Activated CD8-positive, alpha-beta memory T cell treated with anti-CD3 and anti-CD28 coated beads, Interleukin-2, amount 10 ng/mL, durations not matched to agents 7 days and 5 days (primary cell): ENCODE measurements at regions not wholly inside any gene's neighbourhood (a gene's known extent, or its start where the extent isn't known, plus 50 kb on each side); places are given as distances from the start of the nearest gene placed in this dataset.
"Not testable (repeated sequence)": the region's sequence is repeated elsewhere in the genome, so short reads cannot be mapped to it uniquely, and the experiment has no call there.

Experiments
- ATAC-seq: fragments of 150-1000 bp; cut with Tn5 transposase; one replicate; pipeline ENCODE4 v1.10.0; 2021; ENCODE audit warnings: moderate library complexity
- CTCF ChIA-PET: fragments of 350-600 bp; sonication (Branson Sonifier 250); formaldehyde crosslinking; loops from one replicate; lab custom pipeline; 2021; ENCODE audit warnings: antibody characterized with exemption; lab: Charles Lee
- DNase-seq: peaks from one replicate; pipeline ENCODE4 v3.0.0-alpha.2; 2020
- H3K27ac Mint-ChIP-seq: one replicate; pipeline ENCODE4 v1.8.0; 2021; ENCODE audit warnings: mild to moderate bottlenecking, mixed read lengths
- H3K27me3 Mint-ChIP-seq: one replicate; pipeline ENCODE4 v1.8.0; 2021; ENCODE audit warnings: mixed read lengths
- H3K36me3 Mint-ChIP-seq: one replicate; pipeline ENCODE4 v1.8.0; 2021; ENCODE audit warnings: mild to moderate bottlenecking, mixed read lengths
- H3K4me1 Mint-ChIP-seq: one replicate; pipeline ENCODE4 v1.8.0; 2021; ENCODE audit warnings: mixed read lengths
- H3K4me3 Mint-ChIP-seq: one replicate; pipeline ENCODE4 v1.8.0; 2021; ENCODE audit warnings: mild to moderate bottlenecking, moderate library complexity, mixed read lengths
- H3K9me3 Mint-ChIP-seq: one replicate; pipeline ENCODE4 v1.8.0; 2022; ENCODE audit warnings: low read depth, mixed read lengths

DNA sequence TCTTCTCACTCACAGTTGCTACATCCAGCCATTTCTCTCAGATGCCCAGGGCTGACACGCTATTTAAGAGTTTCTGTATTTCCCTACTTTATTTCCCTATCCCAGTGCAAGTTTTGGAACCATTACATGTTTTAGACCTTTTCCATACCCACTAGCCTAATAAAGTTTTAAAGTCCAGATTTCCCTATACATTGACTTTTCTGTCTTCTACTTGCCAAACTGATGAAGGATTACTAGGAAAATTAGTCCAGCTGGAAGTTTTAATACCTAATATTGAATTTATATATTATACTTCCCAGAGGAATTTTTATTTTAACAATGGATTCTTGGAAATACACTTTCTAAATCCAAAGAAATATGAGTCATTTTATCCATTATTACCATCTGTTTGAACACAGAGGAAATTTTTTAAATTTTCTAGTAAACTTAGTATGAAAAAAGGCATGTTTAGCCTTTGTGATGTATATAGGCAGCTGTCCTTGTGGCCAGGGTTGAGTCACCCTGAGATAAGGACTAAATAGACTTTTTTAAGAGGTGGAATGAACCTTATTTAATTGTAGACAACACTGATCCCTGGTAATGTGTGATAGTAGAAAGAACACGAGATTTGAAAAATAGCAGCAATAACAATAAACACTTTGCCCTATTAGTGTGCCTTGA is 205.0 kb downstream of the TFEC start:
- Mint-ChIP-seq H3K27ac (no peak overlapping the region), H3K4me1 (no peaks in the 10 kb centered on the region), H3K9me3 (no peaks in the 10 kb centered on the region), H3K4me3 (no peak overlapping the region), H3K36me3 (no peaks in the 10 kb centered on the region), H3K27me3 (no peaks in the 10 kb centered on the region)
- no peak for ATAC-seq
- no peak for DNase-seq
- CTCF ChIA-PET: no interaction called here

DNA sequence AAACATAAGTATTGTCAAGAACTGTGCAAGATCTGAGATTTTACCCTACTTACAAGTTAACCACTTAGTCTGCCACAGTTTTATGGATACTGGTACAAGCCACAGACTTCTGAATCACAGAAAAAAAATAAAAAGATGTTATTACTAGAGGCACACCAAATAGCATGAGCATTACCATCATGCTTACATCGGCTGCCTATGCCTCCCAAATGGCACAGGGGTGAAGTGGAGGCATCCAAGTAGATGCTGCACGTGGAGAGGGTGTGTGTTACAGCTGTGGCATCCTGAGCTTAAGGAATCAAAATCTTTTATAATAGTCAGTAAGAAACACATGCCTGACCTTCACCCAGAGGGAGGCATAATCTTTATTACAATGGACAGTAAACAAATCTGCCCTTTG is 207.8 kb downstream of the TFEC start:
- no peak overlapping the region for H3K27ac Mint-ChIP-seq
- no peaks in the 10 kb centered on the region for H3K36me3 Mint-ChIP-seq
- ATAC-seq (no peak), DNase-seq (no peak)
- H3K9me3 Mint-ChIP-seq: no peaks in the 10 kb centered on the region
- CTCF ChIA-PET: interaction anchor here (1.0 kb wide), 1 partner anchor 10 kb away, joined by 4 read pairs; no protein-coding TSS in a partner anchor
- H3K27me3 Mint-ChIP-seq: no peaks in the 10 kb centered on the region
- H3K4me1 Mint-ChIP-seq: no peaks in the 10 kb centered on the region
- H3K4me3 Mint-ChIP-seq: no peak overlapping the region

DNA sequence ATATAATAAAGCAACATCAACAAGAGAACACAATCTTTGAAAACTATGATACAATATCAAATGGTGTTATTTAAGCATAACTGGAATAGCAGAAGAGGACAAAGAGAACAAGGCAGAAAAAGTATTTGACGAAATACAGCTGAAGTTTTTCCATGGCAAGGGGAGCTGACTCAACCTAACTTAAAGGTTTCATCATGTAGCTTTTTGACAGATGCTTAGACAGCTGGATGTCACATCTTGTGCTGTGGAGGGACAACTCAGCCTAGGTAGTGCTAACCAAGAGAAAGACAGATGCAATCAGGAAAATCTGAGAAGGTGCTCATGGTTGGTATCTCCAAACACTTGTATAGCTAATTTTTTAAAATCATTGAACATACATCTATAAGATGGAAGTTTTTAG is 208.2 kb downstream of the TFEC start:
- CTCF ChIA-PET: interaction anchor here (1.0 kb wide), 1 partner anchor 11 kb away, joined by 4 read pairs; no protein-coding TSS in a partner anchor
- no peak for ATAC-seq
- Mint-ChIP-seq H3K4me1 (no peaks in the 10 kb centered on the region), H3K36me3 (no peaks in the 10 kb centered on the region), H3K27me3 (no peaks in the 10 kb centered on the region), H3K27ac (no peak overlapping the region), H3K9me3 (no peaks in the 10 kb centered on the region), H3K4me3 (no peak overlapping the region)
- no peak for DNase-seq

DNA sequence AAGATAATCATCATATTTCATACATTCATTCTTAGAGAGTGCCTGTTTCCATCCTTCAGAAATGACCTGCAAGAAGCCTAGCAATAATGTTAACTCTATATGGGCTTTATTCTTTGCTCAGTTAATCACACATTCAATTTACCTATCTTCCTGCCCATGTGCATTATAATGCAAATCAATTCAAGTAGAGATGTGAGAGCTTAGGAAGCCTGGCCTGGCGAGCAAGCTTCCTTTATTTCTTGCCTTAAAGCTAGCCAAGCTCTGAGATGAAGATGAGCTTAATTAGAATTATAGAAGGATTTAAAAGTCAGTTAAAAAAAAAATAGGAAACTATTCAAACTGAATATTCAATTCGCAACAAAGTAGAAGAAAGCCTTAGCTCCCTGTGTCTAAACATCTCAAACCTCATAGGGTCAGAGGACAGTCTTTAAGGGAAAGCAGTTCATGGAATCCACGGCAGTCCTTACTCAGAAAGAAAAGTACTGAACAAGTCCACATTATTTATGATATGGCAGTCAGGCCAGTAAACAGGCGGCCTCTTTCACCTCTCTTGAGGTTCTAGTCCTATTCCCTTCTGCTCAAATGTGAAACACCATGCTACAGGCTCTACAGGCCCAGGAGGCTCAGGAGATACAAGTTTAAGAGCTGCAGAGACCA is 214.1 kb downstream of the TFEC start:
- ATAC-seq: no peak
- peaks cover 5% of the 10 kb centered on the region for H3K27me3 Mint-ChIP-seq
- CTCF ChIA-PET: no interaction called here
- H3K27ac Mint-ChIP-seq: no peak overlapping the region
- no peak for DNase-seq
- no peaks in the 10 kb centered on the region for H3K4me1 Mint-ChIP-seq
- H3K4me3 Mint-ChIP-seq: no peak overlapping the region
- no peaks in the 10 kb centered on the region for H3K36me3 Mint-ChIP-seq
- H3K9me3 Mint-ChIP-seq: no peaks in the 10 kb centered on the region

DNA sequence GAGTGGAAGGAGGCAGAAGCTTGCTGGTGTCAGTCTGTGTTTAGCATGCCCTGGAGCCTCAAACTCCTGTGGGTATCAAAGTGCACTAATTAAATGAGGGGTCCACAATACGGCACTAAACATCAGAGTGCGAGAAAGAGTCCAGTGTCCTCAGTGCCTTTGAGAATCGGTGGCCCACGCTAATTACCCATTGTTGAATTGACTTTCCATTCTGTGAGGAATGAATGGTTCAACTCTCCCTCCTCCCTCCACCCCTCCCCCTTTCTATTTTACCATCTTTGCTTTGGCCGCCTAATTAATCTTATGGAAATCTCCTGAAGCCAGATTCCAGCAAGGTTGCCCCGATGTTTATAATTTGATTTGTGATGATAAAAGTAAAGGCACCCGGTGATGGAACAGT is 217.8 kb downstream of the TFEC start:
- ATAC-seq: no peak
- no peak overlapping the region for H3K4me3 Mint-ChIP-seq

DNA sequence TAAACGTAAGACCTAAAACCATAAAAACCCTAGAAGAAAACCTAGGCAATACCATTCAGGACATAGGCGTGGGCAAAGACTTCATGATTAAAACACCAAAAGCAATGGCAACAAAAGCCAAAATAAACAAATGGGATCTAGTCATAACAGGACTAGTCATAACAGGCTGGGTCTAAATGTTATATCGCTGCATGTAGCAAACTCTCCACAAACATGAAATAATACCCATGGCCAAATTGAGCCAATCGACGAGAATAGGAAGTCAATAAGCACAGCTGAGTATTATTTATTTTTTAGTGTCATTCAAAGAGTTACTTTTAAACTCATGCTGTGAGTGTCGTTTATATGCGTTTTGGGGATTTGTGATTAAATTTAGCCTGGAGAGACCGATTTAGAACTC is 225.1 kb downstream of the TFEC start:
- no peak overlapping the region for H3K27ac Mint-ChIP-seq
- DNase-seq (no peak), ATAC-seq (no peak)
- H3K27me3 Mint-ChIP-seq: no peaks in the 10 kb centered on the region
- no peak overlapping the region for H3K4me3 Mint-ChIP-seq
- no peaks in the 10 kb centered on the region for H3K4me1 Mint-ChIP-seq
- no peaks in the 10 kb centered on the region for H3K9me3 Mint-ChIP-seq
- CTCF ChIA-PET: no interaction called here
- no peaks in the 10 kb centered on the region for H3K36me3 Mint-ChIP-seq

More for the DNA sequence above, 217.8 kb downstream of the TFEC start:
- CTCF ChIA-PET: no interaction called here
- Mint-ChIP-seq H3K9me3 (no peaks in the 10 kb centered on the region), H3K27me3 (peaks cover 5% of the 10 kb centered on the region), H3K36me3 (no peaks in the 10 kb centered on the region), H3K4me1 (no peaks in the 10 kb centered on the region), H3K27ac (no peak overlapping the region)
- no peak for DNase-seq

DNA sequence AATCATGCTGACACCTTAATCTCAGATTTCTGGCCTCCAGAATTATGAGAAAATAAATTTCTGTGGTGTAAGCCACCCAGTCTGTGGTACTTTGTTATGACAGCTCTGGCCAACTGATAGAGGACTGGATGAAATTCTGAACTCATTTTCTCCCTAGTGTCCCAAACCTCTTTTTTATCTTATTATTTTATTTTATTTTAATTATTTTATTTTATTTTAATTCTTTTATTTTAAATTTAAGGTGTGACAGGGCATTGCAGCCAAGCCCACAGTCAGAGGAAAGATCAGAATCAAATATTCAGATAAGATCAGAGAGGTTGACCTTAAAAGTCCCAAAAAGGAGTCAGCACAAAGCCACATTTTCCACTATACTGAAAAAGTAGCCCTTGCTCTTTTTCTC is 228.1 kb downstream of the TFEC start:
- ATAC-seq: no peak
- Mint-ChIP-seq H3K27ac (no peak overlapping the region), H3K36me3 (no peaks in the 10 kb centered on the region), H3K27me3 (peaks cover 2% of the 10 kb centered on the region), H3K4me3 (no peak overlapping the region), H3K9me3 (no peaks in the 10 kb centered on the region), H3K4me1 (no peaks in the 10 kb centered on the region)
- CTCF ChIA-PET: no interaction called here
- no peak for DNase-seq

DNA sequence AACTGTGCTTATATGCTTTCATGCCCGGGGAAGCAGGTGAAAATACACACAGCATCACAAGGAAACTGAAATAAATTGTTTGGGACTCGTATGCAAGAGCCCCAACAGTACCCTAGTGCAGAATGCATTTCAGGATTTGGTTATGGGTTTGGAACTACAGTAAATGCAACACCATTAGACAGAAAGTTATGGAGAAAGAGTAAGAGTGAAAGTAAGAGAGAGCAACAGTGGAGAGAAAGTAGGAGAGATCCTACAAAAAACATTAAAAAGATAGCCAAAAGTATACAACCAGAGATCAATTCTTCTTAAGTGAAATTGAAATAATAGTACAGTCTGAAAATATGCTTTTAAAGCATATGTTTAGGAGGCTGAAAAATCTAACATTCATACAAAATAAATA is 231.1 kb downstream of the TFEC start:
- H3K27me3 Mint-ChIP-seq: peaks cover 2% of the 10 kb centered on the region
- CTCF ChIA-PET: no interaction called here
- no peak overlapping the region for H3K4me3 Mint-ChIP-seq
- H3K4me1 Mint-ChIP-seq: no peaks in the 10 kb centered on the region
- no peaks in the 10 kb centered on the region for H3K9me3 Mint-ChIP-seq
- no peak for ATAC-seq
- no peak overlapping the region for H3K27ac Mint-ChIP-seq
- DNase-seq: no peak
- H3K36me3 Mint-ChIP-seq: no peaks in the 10 kb centered on the region

DNA sequence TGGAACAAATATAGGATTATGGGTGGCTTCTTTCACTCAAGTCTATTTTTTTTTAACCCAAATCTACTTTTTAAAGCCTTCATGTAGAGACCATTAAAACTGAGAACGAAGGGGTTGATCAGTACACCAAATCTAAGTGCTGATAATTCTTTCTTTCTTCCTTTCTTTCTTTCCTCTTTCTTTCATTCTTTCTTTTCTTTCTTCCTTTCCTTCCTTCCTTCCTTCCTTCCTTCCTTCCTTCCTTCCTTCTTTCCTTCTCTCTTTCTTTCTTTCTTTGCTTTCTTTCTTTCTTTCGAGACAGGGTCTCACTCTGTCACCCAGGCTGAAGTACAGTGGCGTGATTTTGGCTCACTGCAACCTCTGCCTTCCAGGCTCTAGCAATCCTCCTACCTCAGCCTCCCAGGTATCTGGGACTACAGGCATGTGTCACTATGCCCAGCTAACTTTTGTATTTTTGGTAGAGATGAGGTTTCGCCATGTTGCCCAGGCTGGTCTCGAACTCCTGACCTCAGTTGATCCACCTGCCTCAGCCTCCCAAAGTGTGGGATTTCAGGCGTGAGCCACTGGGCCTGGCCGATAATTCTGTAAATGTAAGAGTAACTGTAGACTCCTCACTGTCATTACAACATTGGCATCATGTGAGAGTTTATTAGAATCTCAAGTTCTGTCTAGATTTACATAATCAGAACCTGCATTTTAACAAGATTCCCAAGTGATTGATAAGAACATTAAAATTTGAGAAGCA is 236.4 kb downstream of the TFEC start:
- DNase-seq (no peak), ATAC-seq (no peak)
- CTCF ChIA-PET: no interaction called here
- H3K4me3 Mint-ChIP-seq: no peak overlapping the region
- H3K4me1 Mint-ChIP-seq: no peaks in the 10 kb centered on the region
- H3K9me3 Mint-ChIP-seq: no peaks in the 10 kb centered on the region
- H3K27ac Mint-ChIP-seq: no peak overlapping the region
- no peaks in the 10 kb centered on the region for H3K36me3 Mint-ChIP-seq
- H3K27me3 Mint-ChIP-seq: peaks cover 2% of the 10 kb centered on the region

DNA sequence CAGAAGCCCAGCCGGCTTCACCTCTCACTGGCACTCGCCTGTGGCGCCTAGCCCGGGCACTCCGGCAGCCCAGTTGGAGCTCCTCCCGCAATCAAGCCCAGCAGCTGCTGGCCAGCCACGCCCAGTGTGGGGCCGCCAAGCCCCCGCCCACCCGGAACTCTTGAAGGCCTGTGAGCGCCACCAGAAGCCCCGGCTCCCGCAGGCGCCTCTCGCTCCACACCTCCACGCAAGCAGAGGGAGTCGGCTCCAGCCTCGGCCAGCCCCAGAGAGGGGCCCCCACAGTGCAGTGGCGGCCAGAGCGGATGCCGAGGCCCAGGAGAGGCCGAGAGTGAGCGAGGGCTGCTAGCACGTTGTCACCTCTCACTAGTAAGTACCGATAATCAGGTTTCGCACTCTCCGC is 240.7 kb downstream of the TFEC start:
- CTCF ChIA-PET: no interaction called here
- H3K4me3 Mint-ChIP-seq: no peak overlapping the region
- H3K9me3 Mint-ChIP-seq: no peaks in the 10 kb centered on the region
- H3K4me1 Mint-ChIP-seq: no peaks in the 10 kb centered on the region
- no peak for DNase-seq
- no peaks in the 10 kb centered on the region for H3K27me3 Mint-ChIP-seq
- H3K36me3 Mint-ChIP-seq: no peaks in the 10 kb centered on the region
- no peak for ATAC-seq
- H3K27ac Mint-ChIP-seq: no peak overlapping the region

DNA sequence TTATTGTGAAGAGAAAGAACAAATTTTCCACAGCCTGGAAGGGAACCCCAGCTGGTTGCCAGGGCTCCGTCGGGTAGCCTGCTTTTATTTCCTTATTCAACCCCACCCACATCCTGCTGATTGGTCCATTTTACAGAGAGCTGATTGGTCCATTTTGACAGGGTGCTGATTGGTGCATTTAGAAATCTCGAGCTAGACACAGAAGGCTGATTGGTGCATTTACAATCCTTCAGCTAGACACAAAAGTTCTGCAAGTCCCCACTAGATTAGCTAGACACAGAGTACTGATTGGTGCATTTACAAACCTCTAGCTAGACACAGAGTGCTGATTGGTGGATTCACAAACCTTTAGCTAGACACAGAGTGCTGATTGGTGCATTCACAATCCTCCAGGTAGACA is 241.1 kb downstream of the TFEC start:
- not testable (repeated sequence) for H3K36me3 Mint-ChIP-seq, ATAC-seq, H3K4me3 Mint-ChIP-seq, DNase-seq, H3K27me3 Mint-ChIP-seq, H3K9me3 Mint-ChIP-seq, H3K4me1 Mint-ChIP-seq, H3K27ac Mint-ChIP-seq
- CTCF ChIA-PET: interaction anchor here (0.6 kb wide), 1 partner anchor 856 kb away, joined by 5 read pairs; no protein-coding TSS in a partner anchor

DNA sequence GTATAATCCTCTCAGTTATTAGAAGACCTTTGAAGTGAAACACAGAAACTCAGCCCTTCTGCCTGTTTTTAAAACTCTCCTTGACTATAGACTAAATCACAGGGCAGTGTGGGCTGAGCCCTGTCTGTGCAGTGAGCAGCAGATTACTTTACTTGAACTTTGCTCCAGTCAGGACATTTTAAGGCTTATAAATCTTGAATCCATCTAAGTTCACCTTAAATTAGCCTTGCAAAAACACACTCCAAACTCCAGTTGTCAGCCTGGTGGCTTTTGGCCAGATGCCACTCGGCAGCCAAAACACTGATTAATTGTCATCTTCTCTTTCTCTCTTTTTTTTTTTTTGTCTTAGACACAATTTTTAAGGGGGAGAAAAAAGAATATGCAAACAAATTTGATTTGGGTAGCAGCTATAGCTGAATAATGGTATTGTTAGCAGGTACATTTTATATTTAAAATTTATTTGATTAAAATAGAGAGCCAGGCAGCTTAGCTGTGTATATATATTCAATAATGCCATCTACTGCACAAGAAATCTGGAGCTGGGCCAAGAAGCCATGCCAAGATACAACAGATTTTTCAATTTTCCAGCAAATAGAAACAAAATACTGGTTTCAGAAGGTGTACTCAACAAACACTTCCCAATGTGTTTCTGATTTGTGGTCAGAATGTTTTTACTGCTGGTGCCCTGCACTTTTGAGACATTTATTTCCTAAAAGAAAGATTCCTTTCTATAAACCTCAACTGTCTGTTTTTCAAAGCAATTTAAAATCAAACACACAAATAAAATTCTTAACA is 247.7 kb downstream of the TFEC start:
- Mint-ChIP-seq H3K36me3 (no peaks in the 10 kb centered on the region), H3K27me3 (no peaks in the 10 kb centered on the region), H3K4me3 (no peak overlapping the region), H3K9me3 (no peaks in the 10 kb centered on the region), H3K27ac (no peak overlapping the region), H3K4me1 (no peaks in the 10 kb centered on the region)
- CTCF ChIA-PET: no interaction called here
- ATAC-seq (no peak), DNase-seq (no peak)

DNA sequence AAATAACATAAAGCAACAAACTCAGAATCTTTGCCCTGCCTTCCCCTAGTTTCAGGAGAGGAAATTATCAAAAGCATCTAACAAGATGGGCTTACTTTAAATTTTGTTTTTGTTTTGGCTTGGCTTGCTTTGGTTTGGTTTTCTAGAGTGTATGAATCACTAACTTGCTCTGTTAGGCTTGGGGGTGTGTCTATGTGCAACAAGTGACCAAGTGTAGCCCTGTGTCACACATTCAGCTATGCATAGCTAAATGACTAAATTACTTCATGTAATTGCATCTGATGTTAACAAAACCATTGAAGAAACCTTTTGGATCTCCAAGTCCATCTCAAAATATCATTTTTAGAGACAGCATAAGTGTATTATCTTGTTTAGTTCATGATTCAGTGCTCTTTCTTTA is 251.0 kb downstream of the TFEC start:
- no peaks in the 10 kb centered on the region for H3K27me3 Mint-ChIP-seq
- no peak overlapping the region for H3K4me3 Mint-ChIP-seq
- H3K4me1 Mint-ChIP-seq: no peaks in the 10 kb centered on the region
- DNase-seq (no peak), ATAC-seq (no peak)
- no peak overlapping the region for H3K27ac Mint-ChIP-seq
- H3K9me3 Mint-ChIP-seq: no peaks in the 10 kb centered on the region
- CTCF ChIA-PET: no interaction called here
- H3K36me3 Mint-ChIP-seq: no peaks in the 10 kb centered on the region
